ENCODE measurements at regions not wholly inside any gene's neighbourhood (a gene's known extent, or its start where the extent isn't known, plus 50 kb on each side); places are given as distances from the start of the nearest gene placed in this dataset.
A peak's percentile ranks its signal among the peaks of the same experiment; 100 is the strongest.

- Histone ChIP-seq H3K9me3 (ENCODE audit: control insufficient read depth, insufficient read depth, low read depth, low read length) (no peaks in the 10 kb centered on the region), H3K27ac (ENCODE audit: insufficient read depth, low read length) (no peak overlapping the region)
Observed at GRCh38 chr13:22130254-22130653, 459.4 kb downstream of the FGF9 start.

GRCh38 chr13:22134261-22134660 is 463.4 kb downstream of the FGF9 start:
- Histone ChIP-seq H3K4me2 (ENCODE audit: extremely low read depth, insufficient read depth, low read length) (no peak overlapping the region), H4K20me1 (ENCODE audit: control insufficient read depth, extremely low read depth, insufficient read depth, low read length) (no peaks in the 10 kb centered on the region), H3K27ac (ENCODE audit: insufficient read depth, low read length) (no peak overlapping the region), H3K4me3 (replicated peaks in 1 of 4; ENCODE audit: control extremely low read depth in 1 of 4, insufficient read depth in 1 of 4, low read depth in 3 of 4, low read length in 4 of 4) (no peak overlapping the region), H3K9me3 (ENCODE audit: control insufficient read depth, insufficient read depth, low read depth, low read length) (no peaks in the 10 kb centered on the region), H3K79me2 (ENCODE audit: control insufficient read depth, insufficient read depth, low read length) (no peaks in the 10 kb centered on the region), H3K27me3 (ENCODE audit: control insufficient read depth, insufficient read depth, low read length) (no peaks in the 10 kb centered on the region), H3K4me1 (ENCODE audit: control insufficient read depth, extremely low read depth, insufficient read depth, low read length) (no peaks in the 10 kb centered on the region), H2AFZ (ENCODE audit: low read length) (no peak overlapping the region), H3K36me3 (ENCODE audit: control insufficient read depth, insufficient read depth, low read length) (no peaks in the 10 kb centered on the region), H3K9ac (ENCODE audit: insufficient read depth, low read length) (no peak overlapping the region)
- DNase-seq (ENCODE audit: low read depth in 2 of 2), result peak in 1 of 2 donors; percentile 78
- TF ChIP-seq, protein P1, sequence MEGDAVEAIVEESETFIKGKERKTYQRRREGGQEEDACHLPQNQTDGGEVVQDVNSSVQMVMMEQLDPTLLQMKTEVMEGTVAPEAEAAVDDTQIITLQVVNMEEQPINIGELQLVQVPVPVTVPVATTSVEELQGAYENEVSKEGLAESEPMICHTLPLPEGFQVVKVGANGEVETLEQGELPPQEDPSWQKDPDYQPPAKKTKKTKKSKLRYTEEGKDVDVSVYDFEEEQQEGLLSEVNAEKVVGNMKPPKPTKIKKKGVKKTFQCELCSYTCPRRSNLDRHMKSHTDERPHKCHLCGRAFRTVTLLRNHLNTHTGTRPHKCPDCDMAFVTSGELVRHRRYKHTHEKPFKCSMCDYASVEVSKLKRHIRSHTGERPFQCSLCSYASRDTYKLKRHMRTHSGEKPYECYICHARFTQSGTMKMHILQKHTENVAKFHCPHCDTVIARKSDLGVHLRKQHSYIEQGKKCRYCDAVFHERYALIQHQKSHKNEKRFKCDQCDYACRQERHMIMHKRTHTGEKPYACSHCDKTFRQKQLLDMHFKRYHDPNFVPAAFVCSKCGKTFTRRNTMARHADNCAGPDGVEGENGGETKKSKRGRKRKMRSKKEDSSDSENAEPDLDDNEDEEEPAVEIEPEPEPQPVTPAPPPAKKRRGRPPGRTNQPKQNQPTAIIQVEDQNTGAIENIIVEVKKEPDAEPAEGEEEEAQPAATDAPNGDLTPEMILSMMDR (conservative IDR thresholded peaks at IDR 0.05 in 1 of 2, IDR thresholded peaks at IDR 0.05 in 1 of 2; ENCODE audit: low read depth in 1 of 2, low read length in 2 of 2), result no peak
- no peak for TF ChIP-seq EZH2 (IDR thresholded peaks at IDR 0.05; ENCODE audit: low read length, missing control alignments)

More at GRCh38 chr13:22130254-22130653, 459.4 kb downstream of the FGF9 start:
- Histone ChIP-seq H3K79me2 (ENCODE audit: control insufficient read depth, insufficient read depth, low read length) (no peaks in the 10 kb centered on the region), H4K20me1 (ENCODE audit: control insufficient read depth, extremely low read depth, insufficient read depth, low read length) (no peaks in the 10 kb centered on the region), H3K36me3 (ENCODE audit: control insufficient read depth, insufficient read depth, low read length) (no peaks in the 10 kb centered on the region), H3K27me3 (ENCODE audit: control insufficient read depth, insufficient read depth, low read length) (no peaks in the 10 kb centered on the region), H2AFZ (ENCODE audit: low read length) (no peak overlapping the region), H3K4me1 (ENCODE audit: control insufficient read depth, extremely low read depth, insufficient read depth, low read length) (no peaks in the 10 kb centered on the region), H3K9ac (ENCODE audit: insufficient read depth, low read length) (no peak overlapping the region), H3K4me2 (ENCODE audit: extremely low read depth, insufficient read depth, low read length) (no peak overlapping the region), H3K4me3 (replicated peaks in 1 of 4; ENCODE audit: control extremely low read depth in 1 of 4, insufficient read depth in 1 of 4, low read depth in 3 of 4, low read length in 4 of 4) (no peak overlapping the region)
- TF ChIP-seq, protein P1 (conservative IDR thresholded peaks at IDR 0.05 in 1 of 2, IDR thresholded peaks at IDR 0.05 in 1 of 2; ENCODE audit: low read depth in 1 of 2, low read length in 2 of 2), result no peak
- TF ChIP-seq EZH2 (IDR thresholded peaks at IDR 0.05; ENCODE audit: low read length, missing control alignments), result no peak
- DNase-seq (ENCODE audit: low read depth in 2 of 2), result no peak

GRCh38 chr13:22135446-22135845 is 464.6 kb downstream of the FGF9 start:
- no peak overlapping the region for H3K4me3 ChIP-seq (replicated peaks in 1 of 4; ENCODE audit: control extremely low read depth in 1 of 4, insufficient read depth in 1 of 4, low read depth in 3 of 4, low read length in 4 of 4)
- H3K9ac ChIP-seq (ENCODE audit: insufficient read depth, low read length), result no peak overlapping the region
- H3K9me3 ChIP-seq (ENCODE audit: control insufficient read depth, insufficient read depth, low read depth, low read length), result no peaks in the 10 kb centered on the region
- no peaks in the 10 kb centered on the region for H4K20me1 ChIP-seq (ENCODE audit: control insufficient read depth, extremely low read depth, insufficient read depth, low read length)
- no peaks in the 10 kb centered on the region for H3K27me3 ChIP-seq (ENCODE audit: control insufficient read depth, insufficient read depth, low read length)
- no peaks in the 10 kb centered on the region for H3K36me3 ChIP-seq (ENCODE audit: control insufficient read depth, insufficient read depth, low read length)
- H2AFZ ChIP-seq (ENCODE audit: low read length), result no peak overlapping the region
- TF ChIP-seq EZH2 (IDR thresholded peaks at IDR 0.05; ENCODE audit: low read length, missing control alignments), result no peak
- TF ChIP-seq, protein P1 (conservative IDR thresholded peaks at IDR 0.05 in 1 of 2, IDR thresholded peaks at IDR 0.05 in 1 of 2; ENCODE audit: low read depth in 1 of 2, low read length in 2 of 2), result no peak
- no peaks in the 10 kb centered on the region for H3K4me1 ChIP-seq (ENCODE audit: control insufficient read depth, extremely low read depth, insufficient read depth, low read length)
- H3K27ac ChIP-seq (ENCODE audit: insufficient read depth, low read length), result no peak overlapping the region
- H3K79me2 ChIP-seq (ENCODE audit: control insufficient read depth, insufficient read depth, low read length), result no peaks in the 10 kb centered on the region
- DNase-seq (ENCODE audit: low read depth in 2 of 2), result no peak
- H3K4me2 ChIP-seq (ENCODE audit: extremely low read depth, insufficient read depth, low read length), result no peak overlapping the region
